Muscle of back (tissue), 3 donors: ENCODE measurements at regions not wholly inside any gene's neighbourhood (a gene's known extent, or its start where the extent isn't known, plus 50 kb on each side); places are given as distances from the start of the nearest gene placed in this dataset.

Experiments
- DNase-seq, 3 donors: peaks; one replicate each; pipeline versions ENCODE4 v3.0.0 to v3.0.0-alpha.2; 2013

DNA sequence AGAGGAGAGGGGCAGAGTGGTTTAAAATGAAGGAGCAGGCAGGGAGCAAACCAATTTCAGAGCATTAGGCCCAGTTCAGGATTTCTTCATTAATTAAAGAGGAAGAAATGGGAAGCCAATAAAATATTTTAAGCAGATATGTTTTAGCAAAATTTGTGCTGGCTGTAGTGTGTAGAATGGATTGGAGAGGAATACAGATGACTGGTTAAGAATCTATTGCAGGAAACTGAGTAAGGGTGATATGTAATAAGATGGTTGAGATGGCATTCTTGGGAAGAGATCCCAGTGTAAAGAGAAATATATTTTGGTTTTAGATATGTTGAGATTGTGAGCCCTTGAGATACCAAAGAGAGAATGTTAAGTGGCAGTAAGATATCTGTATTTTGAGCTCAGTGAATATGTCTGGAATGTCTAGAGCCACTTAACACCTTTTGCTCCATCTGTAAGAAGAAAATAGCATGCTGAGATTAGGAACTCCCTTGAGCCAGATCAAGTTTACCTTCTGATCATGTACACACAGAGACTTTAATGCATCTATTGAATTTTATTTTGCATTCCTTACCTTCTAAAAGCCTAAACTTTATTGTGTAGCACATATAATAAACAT is 79.5 kb upstream of the SLC27A6 start:
- no peak for DNase-seq

DNA sequence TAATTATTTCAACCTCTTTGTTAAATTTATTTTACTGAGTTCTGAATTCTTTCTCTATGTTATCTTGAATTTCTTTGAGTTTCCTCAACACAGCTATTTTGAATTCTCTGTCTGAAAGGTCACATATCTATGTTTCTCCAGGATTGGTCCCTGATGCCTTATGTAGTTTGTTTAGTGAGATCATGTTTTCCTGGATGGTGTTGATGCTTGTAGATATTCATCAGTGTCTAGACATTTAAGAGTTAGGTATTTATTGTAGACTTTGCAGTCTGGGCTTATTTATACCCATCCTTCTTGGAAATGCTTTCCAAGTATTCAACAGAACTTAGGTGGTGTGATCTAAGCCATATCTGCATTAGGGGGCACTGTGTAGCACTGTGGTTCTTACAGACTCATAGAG is 70.2 kb upstream of the SLC27A6 start:
- no peak for DNase-seq

DNA sequence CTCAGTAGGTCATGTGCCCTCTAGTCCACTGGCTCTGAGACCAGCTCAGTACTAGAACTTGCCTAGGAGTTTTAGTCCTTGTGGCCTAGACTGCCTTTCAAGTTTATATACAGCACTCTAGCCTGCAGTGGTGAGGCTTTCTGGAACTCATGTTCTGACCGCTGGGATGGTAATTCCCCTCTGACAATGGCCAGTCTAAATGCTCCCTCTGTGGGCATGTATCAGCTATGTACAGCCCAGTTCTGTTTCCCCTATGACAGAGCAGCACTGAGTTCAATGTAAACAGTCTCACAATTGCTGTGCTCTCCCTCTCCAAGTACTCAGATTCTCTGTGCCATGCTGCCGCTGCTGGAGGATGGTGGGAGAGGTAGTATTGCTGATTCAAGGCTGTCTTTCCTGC is 68.6 kb upstream of the SLC27A6 start:
- no peak for DNase-seq

- no peak for DNase-seq
Measured at GRCh38 chr5:128903550-128903949, 61.7 kb upstream of the SLC27A6 start.

DNA sequence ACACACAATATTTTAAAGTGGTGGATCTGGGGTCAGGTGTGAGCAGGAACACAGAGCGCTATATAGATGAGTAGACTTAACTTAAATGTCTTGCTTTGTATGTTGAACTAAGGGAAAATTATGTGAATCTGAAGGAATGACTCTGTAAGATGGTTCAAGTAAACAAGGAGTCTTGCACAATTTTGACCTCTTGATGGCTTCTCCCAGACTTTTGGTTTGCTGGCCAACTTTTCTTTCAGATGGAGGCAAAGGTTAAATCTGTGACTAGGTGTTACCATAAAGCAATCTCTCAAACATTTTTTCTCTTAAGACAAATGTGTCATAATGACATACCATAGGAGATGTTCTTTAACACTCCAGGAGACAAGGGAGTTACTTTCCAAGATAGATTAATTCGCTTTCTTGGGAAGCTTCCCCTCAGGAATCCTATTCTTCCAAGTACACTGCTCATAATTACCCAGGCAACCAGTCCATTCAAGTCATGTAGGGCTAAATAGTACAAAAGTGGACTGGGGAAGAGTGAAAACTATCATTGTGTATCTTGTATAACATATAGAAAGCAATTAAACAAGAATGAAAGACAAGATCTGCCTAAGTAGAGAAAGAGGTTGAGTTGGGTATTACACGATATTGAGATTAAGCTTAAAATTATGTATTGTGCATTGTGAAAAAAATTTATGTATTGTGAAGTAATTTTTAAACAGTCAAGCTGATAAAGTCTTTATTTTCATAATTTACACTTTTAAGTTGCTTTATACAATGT is 60.3 kb upstream of the SLC27A6 start:
- DNase-seq = no peak

- peak; percentile 68 to 85 (median 80) for DNase-seq
Measured at GRCh38 chr5:128905568-128906110, 59.6 kb upstream of the SLC27A6 start.

- DNase-seq = no peak
Measured at GRCh38 chr5:128913551-128913950, 51.7 kb upstream of the SLC27A6 start.
